T-helper 2 cell treated with Interferon-gamma antibody and Interleukin-4, amounts not matched to agents 100 ng/mL and 5 ng/mL, for 36 hours (primary cell): ENCODE measurements at regions not wholly inside any gene's neighbourhood (a gene's known extent, or its start where the extent isn't known, plus 50 kb on each side); places are given as distances from the start of the nearest gene placed in this dataset.

ENCODE experiments used
- intact Hi-C: fragments of 100-400 bp; cut with micrococcal nuclease; formaldehyde crosslinking; loops from one replicate; pipeline ENCODE4 v1.15.1; 2023

- intact Hi-C loops = no loop called here
Observed at GRCh38 chr4:110675426-110675825, 52.5 kb upstream of the PITX2 start.

DNA sequence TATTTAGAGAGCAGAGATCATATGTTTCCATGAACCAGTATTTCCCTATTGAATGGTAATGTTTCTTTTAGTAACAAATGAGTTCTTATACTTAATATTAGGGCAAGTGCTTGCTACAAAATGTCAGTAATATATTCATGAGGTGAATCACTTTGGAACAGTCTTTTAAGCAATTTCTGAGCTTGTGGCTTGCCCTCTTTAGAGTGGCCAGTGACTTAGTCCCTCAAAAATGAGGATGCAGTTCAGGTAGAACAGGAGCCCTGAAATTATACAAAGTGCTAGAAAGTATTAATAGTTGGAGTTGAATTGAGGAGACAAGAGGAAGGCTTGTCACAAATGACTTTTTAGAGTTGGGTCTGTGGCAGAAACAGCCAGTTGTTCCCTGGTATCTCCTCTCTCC, 53.4 kb upstream of the PITX2 start:
- intact Hi-C loops = no loop called here

GRCh38 chr4:110678517-110679227, 55.8 kb upstream of the PITX2 start:
- intact Hi-C loops = no loop called here

DNA sequence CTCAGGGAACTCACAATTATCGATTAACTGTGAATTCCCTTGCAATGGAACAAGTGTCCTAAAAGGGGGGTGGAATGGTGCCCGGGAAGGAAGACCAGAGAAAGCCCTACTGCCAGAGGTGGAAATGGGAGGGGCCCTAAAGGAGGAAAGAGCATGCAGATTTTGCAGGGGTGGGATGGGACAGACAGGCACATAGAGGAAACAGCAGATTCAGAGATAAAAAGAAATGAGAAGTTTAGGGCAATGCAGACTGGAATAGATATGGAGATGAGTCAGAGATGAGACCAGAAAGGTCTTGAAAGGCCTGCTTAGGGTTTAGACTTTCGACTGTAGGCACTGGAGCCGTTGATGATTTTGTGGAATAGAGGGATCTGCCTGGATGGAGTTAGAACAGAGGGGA, 57.4 kb upstream of the PITX2 start:
- intact Hi-C loops = no loop called here

- intact Hi-C loops = no loop called here
Observed at GRCh38 chr4:110681381-110681780, 58.5 kb upstream of the PITX2 start.

DNA sequence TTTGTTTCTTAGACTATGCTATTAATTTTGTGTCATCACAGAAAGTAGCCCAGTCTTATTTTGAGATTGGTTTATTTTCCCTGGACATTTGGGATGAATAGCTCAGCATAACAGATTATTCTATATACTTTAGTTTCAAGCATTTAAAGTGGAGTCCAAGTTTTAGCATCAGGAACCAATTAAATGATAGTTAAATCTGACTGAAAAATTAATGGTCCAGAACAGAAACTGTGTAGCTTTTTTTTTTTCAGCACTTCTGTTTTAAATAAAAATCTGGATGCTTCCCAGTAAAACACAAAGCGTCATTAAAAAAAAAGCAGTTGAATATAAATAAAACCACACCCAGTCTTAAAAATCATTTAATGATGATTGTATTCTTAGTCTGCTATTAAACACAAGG, 59.4 kb upstream of the PITX2 start:
- intact Hi-C loops = no loop called here

GRCh38 chr4:110683601-110684000, 60.7 kb upstream of the PITX2 start:
- intact Hi-C loops = no loop called here

GRCh38 chr4:110702326-110702725, 79.4 kb upstream of the PITX2 start:
- intact Hi-C loops = no loop called here

DNA sequence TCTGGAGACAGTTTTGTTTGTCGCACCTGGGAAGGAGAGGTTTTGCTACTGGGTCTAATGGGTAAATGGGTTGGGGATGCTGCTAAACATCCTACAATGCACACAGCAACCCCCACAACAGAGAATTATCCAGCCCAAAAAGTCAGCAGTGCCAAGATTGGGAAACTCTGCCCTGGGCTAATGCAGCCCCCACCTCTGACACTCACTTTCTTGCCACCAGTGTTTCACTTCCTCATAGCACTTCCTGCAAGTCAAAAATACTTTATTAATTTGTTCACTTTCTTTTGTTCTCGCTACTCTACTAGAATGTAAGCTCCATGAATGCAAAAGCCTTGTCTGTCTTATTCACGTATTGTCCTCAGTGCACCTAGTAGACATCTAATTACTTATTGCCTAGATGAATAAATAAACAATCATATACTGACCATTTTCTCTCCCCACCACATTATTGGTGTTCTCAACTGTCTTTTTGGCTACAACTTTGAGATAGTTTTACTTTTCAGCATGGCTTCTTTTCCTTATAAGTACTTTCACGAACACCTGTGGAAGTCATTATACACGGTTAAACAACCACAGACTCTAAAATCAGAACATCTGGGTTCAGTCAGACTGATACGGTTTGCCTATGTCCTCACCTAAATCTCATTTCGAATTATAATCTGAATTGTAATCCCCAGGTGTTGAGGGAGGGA, 82.0 kb upstream of the PITX2 start:
- intact Hi-C loops = no loop called here

DNA sequence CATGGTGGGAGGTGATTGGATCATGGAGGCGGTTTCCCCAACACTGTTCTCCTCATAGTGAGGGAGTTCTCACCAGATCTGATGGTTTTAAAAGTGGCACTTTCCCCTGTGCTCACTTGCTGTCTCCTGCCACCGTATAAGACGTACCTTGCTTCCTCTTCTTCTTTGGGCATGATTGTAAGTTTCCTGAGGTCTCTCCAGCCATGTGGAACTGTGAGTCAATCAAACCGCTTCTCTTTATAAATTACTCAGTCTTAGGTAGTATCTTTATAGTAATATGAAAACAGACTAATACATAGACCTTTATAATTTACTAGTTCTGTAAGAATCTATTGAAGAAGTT, 82.5 kb upstream of the PITX2 start:
- intact Hi-C loops = no loop called here

DNA sequence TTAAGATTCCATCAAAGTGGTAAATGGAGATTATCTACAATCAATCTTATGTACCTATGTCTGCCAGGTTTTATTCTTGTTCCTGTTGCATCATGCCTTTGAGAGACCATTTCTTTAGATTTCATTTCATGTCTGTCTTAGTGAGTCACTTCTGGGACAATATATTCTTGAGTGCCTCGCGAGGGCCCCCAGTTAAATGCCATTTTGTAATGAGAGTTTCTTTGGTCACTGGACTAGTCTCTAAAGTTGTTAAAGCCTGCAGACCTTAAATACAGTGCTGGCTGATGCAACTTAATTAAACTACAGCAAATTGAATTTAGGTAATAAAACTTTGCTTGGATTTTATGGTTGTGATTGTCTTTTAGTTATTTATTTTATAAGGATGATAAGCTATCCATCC, 87.2 kb upstream of the PITX2 start:
- intact Hi-C loops = no loop called here

GRCh38 chr4:110712486-110712885, 89.6 kb upstream of the PITX2 start:
- intact Hi-C loops = no loop called here

DNA sequence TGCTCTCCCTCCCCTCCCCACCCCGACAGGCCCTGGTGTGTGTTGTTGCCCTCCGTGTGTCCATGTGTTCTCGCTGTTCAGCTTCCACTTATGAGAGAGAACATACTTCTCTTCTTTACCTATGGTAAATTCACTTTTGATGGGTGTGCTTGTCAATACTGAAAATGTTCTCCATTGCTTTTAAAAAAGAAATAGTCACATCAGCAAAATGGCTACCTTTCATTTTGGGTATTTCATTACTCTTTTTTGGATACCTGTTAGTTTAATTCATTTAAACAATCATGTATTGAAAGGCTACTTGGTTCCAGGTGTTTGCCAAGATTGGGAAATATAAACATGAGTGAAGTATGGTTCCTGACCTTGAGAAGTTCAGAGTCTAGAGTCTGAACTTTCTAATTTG, 107.4 kb upstream of the PITX2 start:
- intact Hi-C loops = no loop called here

DNA sequence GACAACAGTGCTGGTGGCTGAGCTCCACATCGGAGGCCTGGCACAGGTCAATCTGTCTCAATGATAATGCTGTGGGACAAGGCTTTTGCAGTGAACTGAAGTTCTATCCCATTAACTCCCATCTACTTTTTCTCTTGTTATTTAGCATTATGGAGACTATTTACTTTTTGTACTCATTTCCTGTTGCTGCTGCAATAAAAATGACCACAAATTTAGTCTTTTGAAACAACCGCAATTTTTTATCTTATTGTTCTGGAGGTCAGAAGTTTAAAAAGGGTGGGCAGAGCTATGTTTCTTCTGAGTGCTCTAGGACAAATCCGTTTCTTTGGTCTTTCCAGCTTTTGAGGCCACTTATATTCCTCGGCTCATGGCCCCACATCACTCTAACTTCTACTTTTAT, 111.0 kb upstream of the PITX2 start:
- intact Hi-C loops = no loop called here

GRCh38 chr4:110735686-110736085, 112.8 kb upstream of the PITX2 start:
- intact Hi-C loops = no loop called here

DNA sequence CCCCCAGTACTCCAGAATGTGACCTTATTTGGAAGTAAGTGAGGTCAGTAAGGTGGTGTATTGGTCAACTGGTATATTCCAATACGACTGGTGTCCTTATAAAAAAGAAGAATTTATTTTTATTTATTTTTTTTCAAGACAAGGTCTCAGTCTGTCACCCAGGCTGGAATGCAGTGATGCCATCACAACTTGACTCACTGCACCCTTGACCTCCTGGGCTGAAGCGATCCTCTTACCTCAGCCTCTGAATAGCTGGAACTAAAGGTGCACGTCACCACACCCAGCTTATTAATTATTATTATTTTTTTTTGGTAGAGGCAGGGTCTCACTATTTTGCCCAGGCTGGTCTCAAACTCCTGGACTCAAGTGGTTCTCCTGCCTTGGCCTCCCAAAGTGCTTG, 115.1 kb upstream of the PITX2 start:
- intact Hi-C loops = no loop called here

GRCh38 chr4:110742143-110742542, 119.3 kb upstream of the PITX2 start:
- intact Hi-C loops = no loop called here

- intact Hi-C loops = no loop called here
Observed at GRCh38 chr4:110748071-110748470, 125.2 kb upstream of the PITX2 start.

GRCh38 chr4:110751183-110751582, 128.3 kb upstream of the PITX2 start:
- intact Hi-C loops = no loop called here

- intact Hi-C loops = no loop called here
Observed at GRCh38 chr4:110751986-110752385, 129.1 kb upstream of the PITX2 start.

GRCh38 chr4:110753466-110753865, 130.6 kb upstream of the PITX2 start:
- intact Hi-C loops = no loop called here

GRCh38 chr4:110754716-110755115, 131.8 kb upstream of the PITX2 start:
- intact Hi-C loops = no loop called here

- intact Hi-C loops = no loop called here
Observed at GRCh38 chr4:110769578-110769977, 146.7 kb upstream of the PITX2 start.
